ENCODE measurements at regions not wholly inside any gene's neighbourhood (a gene's known extent, or its start where the extent isn't known, plus 50 kb on each side); places are given as distances from the start of the nearest gene placed in this dataset.

GRCh38 chr3:655824-656223, 437.0 kb upstream of the CNTN6 start:
- TF ChIP-seq CTCF (IDR thresholded peaks at IDR 0.05) (no peak), ZFX (IDR thresholded peaks at IDR 0.05; ENCODE audit: borderline replicate concordance) (no peak)
